ES-I3 (cell line): ENCODE measurements at regions not wholly inside any gene's neighbourhood (a gene's known extent, or its start where the extent isn't known, plus 50 kb on each side); places are given as distances from the start of the nearest gene placed in this dataset.
"Not testable (repeated sequence)": the region's sequence is repeated elsewhere in the genome, so short reads cannot be mapped to it uniquely, and the experiment has no call there.

Experiments used
- H3K36me3 ChIP-seq: 2 replicates; pipeline ENCODE4 v1.6.1; 2013; ENCODE audit warnings: mild to moderate bottlenecking, low read length, control low read depth, moderate library complexity; ENCODE audit not compliant: insufficient read depth
- H3K4me1 ChIP-seq: 2 replicates; pipeline ENCODE4 v1.6.1; 2013; ENCODE audit warnings: mild to moderate bottlenecking, control low read depth, low read length; ENCODE audit not compliant: insufficient read depth
- H3K9ac ChIP-seq: 2 replicates; pipeline ENCODE4 v1.6.1; 2013; ENCODE audit warnings: low read depth, mild to moderate bottlenecking, low read length, moderate library complexity
- H3K9me3 ChIP-seq: 2 replicates; pipeline ENCODE4 v1.6.1; 2013; ENCODE audit warnings: mild to moderate bottlenecking, low read length, moderate library complexity; ENCODE audit not compliant: control insufficient read depth, insufficient read depth

GRCh38 chr3:196147116-196147515, 64.1 kb downstream of the ZDHHC19 start:
- H3K9me3 ChIP-seq: no peaks in the 10 kb centered on the region
- no peak overlapping the region for H3K9ac ChIP-seq
- peaks cover 18% of the 10 kb centered on the region; the same call in 1 of the 2 replicates for H3K4me1 ChIP-seq
- no peaks in the 10 kb centered on the region for H3K36me3 ChIP-seq

- H3K36me3 ChIP-seq: no peaks in the 10 kb centered on the region
- H3K4me1 ChIP-seq: peaks cover 23% of the 10 kb centered on the region; the same call in 1 of the 2 replicates
- no peaks in the 10 kb centered on the region for H3K9me3 ChIP-seq
- H3K9ac ChIP-seq: peak overlapping the region; percentile 1; the same call in 1 of the 2 replicates
Measured at GRCh38 chr3:196145468-196146262, 63.8 kb upstream of the TFRC start.

GRCh38 chr3:196144383-196145105, 62.7 kb upstream of the TFRC start:
- no peaks in the 10 kb centered on the region for H3K36me3 ChIP-seq
- H3K9me3 ChIP-seq: no peaks in the 10 kb centered on the region
- H3K4me1 ChIP-seq: peaks cover 23% of the 10 kb centered on the region; the same call in 1 of the 2 replicates
- no peak overlapping the region for H3K9ac ChIP-seq

GRCh38 chr3:196143708-196144382, 62.0 kb upstream of the TFRC start:
- Histone ChIP-seq H3K9me3 (no peaks in the 10 kb centered on the region), H3K9ac (no peak overlapping the region), H3K36me3 (no peaks in the 10 kb centered on the region), H3K4me1 (peaks cover 25% of the 10 kb centered on the region)

- Histone ChIP-seq H3K9me3 (no peaks in the 10 kb centered on the region), H3K4me1 (peaks cover 32% of the 10 kb centered on the region), H3K9ac (no peak overlapping the region), H3K36me3 (no peaks in the 10 kb centered on the region)
Measured at GRCh38 chr3:196142202-196142956, 60.5 kb upstream of the TFRC start.

- Histone ChIP-seq H3K9me3 (no peaks in the 10 kb centered on the region), H3K36me3 (no peaks in the 10 kb centered on the region), H3K9ac (no peak overlapping the region), H3K4me1 (peaks cover 32% of the 10 kb centered on the region)
Measured at GRCh38 chr3:196141866-196142201, 59.9 kb upstream of the TFRC start.

GRCh38 chr3:196141052-196141865, 59.4 kb upstream of the TFRC start:
- Histone ChIP-seq H3K36me3 (no peaks in the 10 kb centered on the region), H3K4me1 (peaks cover 32% of the 10 kb centered on the region), H3K9me3 (no peaks in the 10 kb centered on the region), H3K9ac (no peak overlapping the region)

- Histone ChIP-seq H3K9me3 (no peaks in the 10 kb centered on the region), H3K36me3 (no peaks in the 10 kb centered on the region), H3K4me1 (peaks cover 28% of the 10 kb centered on the region), H3K9ac (no peak overlapping the region)
Measured at GRCh38 chr3:196140224-196140623, 58.3 kb upstream of the TFRC start.

- Histone ChIP-seq H3K4me1 (peaks cover 28% of the 10 kb centered on the region), H3K9me3 (no peaks in the 10 kb centered on the region), H3K36me3 (no peaks in the 10 kb centered on the region), H3K9ac (no peak overlapping the region)
Measured at GRCh38 chr3:196139281-196139680, 57.4 kb upstream of the TFRC start.

- H3K9me3 ChIP-seq: no peaks in the 10 kb centered on the region
- no peaks in the 10 kb centered on the region for H3K36me3 ChIP-seq
- H3K4me1 ChIP-seq: peaks cover 28% of the 10 kb centered on the region
- no peak overlapping the region for H3K9ac ChIP-seq
Measured at GRCh38 chr3:196138482-196139254, 56.8 kb upstream of the TFRC start.

GRCh38 chr3:196136640-196136989, 54.7 kb upstream of the TFRC start:
- not testable (repeated sequence) for H3K36me3 ChIP-seq, H3K9ac ChIP-seq, H3K9me3 ChIP-seq
- H3K4me1 ChIP-seq: peaks cover 16% of the 10 kb centered on the region

GRCh38 chr3:196135693-196136639, 54.1 kb upstream of the TFRC start:
- Histone ChIP-seq H3K9me3 (no peaks in the 10 kb centered on the region), H3K9ac (no peak overlapping the region), H3K4me1 (peaks cover 12% of the 10 kb centered on the region), H3K36me3 (no peaks in the 10 kb centered on the region)
